ENCODE measurements at regions not wholly inside any gene's neighbourhood (a gene's known extent, or its start where the extent isn't known, plus 50 kb on each side); places are given as distances from the start of the nearest gene placed in this dataset.

GRCh38 chr5:13472842-13473241, 471.6 kb downstream of the DNAH5 start:
- Histone ChIP-seq H3K9ac (ENCODE audit: extremely low read depth, low read length, poor library complexity, severe bottlenecking) (no peak overlapping the region), H3K36me3 (ENCODE audit: control insufficient read depth, insufficient read depth, low read length) (no peaks in the 10 kb centered on the region), H3K9me3 (ENCODE audit: control insufficient read depth, low read length) (peaks cover 5% of the 10 kb centered on the region), H3K27me3 (ENCODE audit: control insufficient read depth, insufficient read depth, low read length, poor library complexity, severe bottlenecking) (no peaks in the 10 kb centered on the region), H3K27ac (ENCODE audit: low read depth, low read length) (no peak overlapping the region), H3K4me1 (ENCODE audit: control insufficient read depth, insufficient read depth, low read length) (no peaks in the 10 kb centered on the region), H3K4me3 (ENCODE audit: low read length) (no peak overlapping the region)
- Mint-ChIP-seq H3K27ac (no peak overlapping the region), H3K4me3 (no peak overlapping the region), H3K4me1 (peaks cover 6% of the 10 kb centered on the region), H3K36me3 (ENCODE audit: low read depth) (no peaks in the 10 kb centered on the region), H3K9me3 (peaks cover 8% of the 10 kb centered on the region), H3K27me3 (ENCODE audit: insufficient read depth) (no peaks in the 10 kb centered on the region)
- no peak for DNase-seq
- WGBS, 2 experiments (ENCODE audit: insufficient coverage in 1 of 2, insufficient read length in 1 of 2), result 85 to 90% methylated on average over 2 to 5 of the region's 5 CpGs
- TF ChIP-seq CTCF (conservative IDR thresholded peaks at IDR 0.05), result no peak

GRCh38 chr5:13470975-13471374, 473.5 kb downstream of the DNAH5 start:
- Histone ChIP-seq H3K9ac (ENCODE audit: extremely low read depth, low read length, poor library complexity, severe bottlenecking) (no peak overlapping the region), H3K9me3 (ENCODE audit: control insufficient read depth, low read length) (peaks cover 4% of the 10 kb centered on the region), H3K36me3 (ENCODE audit: control insufficient read depth, insufficient read depth, low read length) (no peaks in the 10 kb centered on the region), H3K4me3 (ENCODE audit: low read length) (no peak overlapping the region), H3K27ac (ENCODE audit: low read depth, low read length) (no peak overlapping the region), H3K27me3 (ENCODE audit: control insufficient read depth, insufficient read depth, low read length, poor library complexity, severe bottlenecking) (no peaks in the 10 kb centered on the region), H3K4me1 (ENCODE audit: control insufficient read depth, insufficient read depth, low read length) (no peaks in the 10 kb centered on the region)
- Mint-ChIP-seq H3K27ac (no peak overlapping the region), H3K36me3 (ENCODE audit: low read depth) (no peaks in the 10 kb centered on the region), H3K4me3 (no peak overlapping the region), H3K4me1 (no peaks in the 10 kb centered on the region), H3K9me3 (peaks cover 8% of the 10 kb centered on the region), H3K27me3 (ENCODE audit: insufficient read depth) (no peaks in the 10 kb centered on the region)
- 92% methylated on average over 1 of the region's 1 CpG; no CpG with 5 or more reads in 1 of the 2 experiments for WGBS, 2 experiments (ENCODE audit: insufficient coverage in 1 of 2, insufficient read length in 1 of 2)
- no peak for TF ChIP-seq CTCF (conservative IDR thresholded peaks at IDR 0.05)
- no peak for DNase-seq

- Mint-ChIP-seq H3K36me3 (ENCODE audit: low read depth) (no peaks in the 10 kb centered on the region), H3K4me1 (peaks cover 1% of the 10 kb centered on the region), H3K27ac (no peak overlapping the region), H3K27me3 (ENCODE audit: insufficient read depth) (no peaks in the 10 kb centered on the region), H3K9me3 (peaks cover 3% of the 10 kb centered on the region), H3K4me3 (no peak overlapping the region)
- H3K4me3 ChIP-seq (ENCODE audit: low read length), result no peak overlapping the region
- DNase-seq, result no peak
- no peaks in the 10 kb centered on the region for H3K9me3 ChIP-seq (ENCODE audit: control insufficient read depth, low read length)
- no peaks in the 10 kb centered on the region for H3K36me3 ChIP-seq (ENCODE audit: control insufficient read depth, insufficient read depth, low read length)
- no peak overlapping the region for H3K27ac ChIP-seq (ENCODE audit: low read depth, low read length)
- no peak for TF ChIP-seq CTCF (conservative IDR thresholded peaks at IDR 0.05)
- H3K4me1 ChIP-seq (ENCODE audit: control insufficient read depth, insufficient read depth, low read length), result no peaks in the 10 kb centered on the region
- no peaks in the 10 kb centered on the region for H3K27me3 ChIP-seq (ENCODE audit: control insufficient read depth, insufficient read depth, low read length, poor library complexity, severe bottlenecking)
- no peak overlapping the region for H3K9ac ChIP-seq (ENCODE audit: extremely low read depth, low read length, poor library complexity, severe bottlenecking)
Measured at GRCh38 chr5:13470263-13470662, 474.2 kb downstream of the DNAH5 start.
